LNCAP (cell line): ENCODE measurements at regions not wholly inside any gene's neighbourhood (a gene's known extent, or its start where the extent isn't known, plus 50 kb on each side); places are given as distances from the start of the nearest gene placed in this dataset.

Source experiments
- TF ChIP-seq, protein P1 (sequence below): fragments of 450-650 bp; IDR thresholded peaks from 2 replicates; pipeline ENCODE4 v1.5.1; 2017; ENCODE audit warnings: mild to moderate bottlenecking

GRCh38 chr10:105769248-105770184 lies 1128.4 kb downstream of the SORCS3 start:
- TF ChIP-seq, protein P1, sequence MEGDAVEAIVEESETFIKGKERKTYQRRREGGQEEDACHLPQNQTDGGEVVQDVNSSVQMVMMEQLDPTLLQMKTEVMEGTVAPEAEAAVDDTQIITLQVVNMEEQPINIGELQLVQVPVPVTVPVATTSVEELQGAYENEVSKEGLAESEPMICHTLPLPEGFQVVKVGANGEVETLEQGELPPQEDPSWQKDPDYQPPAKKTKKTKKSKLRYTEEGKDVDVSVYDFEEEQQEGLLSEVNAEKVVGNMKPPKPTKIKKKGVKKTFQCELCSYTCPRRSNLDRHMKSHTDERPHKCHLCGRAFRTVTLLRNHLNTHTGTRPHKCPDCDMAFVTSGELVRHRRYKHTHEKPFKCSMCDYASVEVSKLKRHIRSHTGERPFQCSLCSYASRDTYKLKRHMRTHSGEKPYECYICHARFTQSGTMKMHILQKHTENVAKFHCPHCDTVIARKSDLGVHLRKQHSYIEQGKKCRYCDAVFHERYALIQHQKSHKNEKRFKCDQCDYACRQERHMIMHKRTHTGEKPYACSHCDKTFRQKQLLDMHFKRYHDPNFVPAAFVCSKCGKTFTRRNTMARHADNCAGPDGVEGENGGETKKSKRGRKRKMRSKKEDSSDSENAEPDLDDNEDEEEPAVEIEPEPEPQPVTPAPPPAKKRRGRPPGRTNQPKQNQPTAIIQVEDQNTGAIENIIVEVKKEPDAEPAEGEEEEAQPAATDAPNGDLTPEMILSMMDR, result no peak

DNA sequence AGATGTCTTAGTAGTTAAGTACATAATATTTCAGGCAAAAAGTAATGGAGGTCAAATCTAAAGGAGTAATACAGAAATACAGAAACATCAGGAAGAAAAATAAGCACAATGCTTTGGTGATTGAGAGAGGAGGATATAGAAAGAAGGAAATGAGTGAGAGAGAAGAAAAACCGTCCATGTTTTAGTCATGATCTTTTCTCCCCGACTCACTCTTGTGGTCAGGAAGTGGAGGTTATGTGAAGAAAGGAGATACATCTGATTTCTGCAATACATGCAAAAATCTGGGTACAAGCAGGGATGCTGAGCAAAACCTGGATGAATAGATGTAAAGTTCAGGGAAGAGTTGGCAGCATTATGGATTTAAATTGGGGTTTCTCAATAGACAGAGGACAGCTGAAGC lies 1122.5 kb downstream of the SORCS3 start:
- TF ChIP-seq, protein P1, result no peak

GRCh38 chr10:105761576-105762260 lies 1120.6 kb downstream of the SORCS3 start:
- TF ChIP-seq, protein P1, result no peak

- TF ChIP-seq, protein P1, result no peak
These were observed 1118.6 kb downstream of the SORCS3 start for GRCh38 chr10:105759669-105760068.

DNA sequence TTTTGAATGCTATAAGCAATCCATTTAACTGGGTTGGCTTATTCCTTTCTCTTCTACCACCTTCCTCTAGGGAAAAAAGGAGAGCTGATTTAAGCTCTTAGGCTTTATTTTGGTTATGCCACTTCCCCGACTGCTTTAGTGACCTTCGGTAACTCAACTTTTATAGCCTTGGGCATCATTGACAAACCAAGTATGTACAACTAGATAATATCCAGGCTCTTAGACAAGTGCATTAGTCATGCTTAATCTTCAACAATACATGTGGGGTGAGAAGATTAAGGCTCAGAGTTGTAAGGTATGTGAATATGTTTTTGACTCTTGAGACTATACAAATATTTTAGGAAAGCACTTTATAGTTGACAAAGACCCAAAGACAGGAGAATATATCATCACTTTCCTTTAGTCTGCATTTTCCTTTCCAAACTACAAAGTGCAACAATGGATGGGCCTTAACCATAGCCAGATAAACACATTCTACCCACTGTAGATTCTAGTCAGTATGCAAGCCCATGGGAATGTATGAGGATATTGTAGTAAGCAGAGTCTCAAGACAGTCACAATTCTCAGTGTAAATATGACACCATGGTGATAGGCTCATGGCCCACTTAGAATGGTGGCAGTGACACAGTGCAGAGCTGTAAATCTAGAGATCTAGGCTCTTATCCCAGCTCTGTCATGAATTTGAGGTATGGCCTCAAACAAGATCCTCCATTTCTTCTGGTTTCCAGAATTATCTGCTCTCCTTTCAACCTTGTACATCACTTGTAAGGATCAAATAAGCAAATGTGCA lies 1117.3 kb downstream of the SORCS3 start:
- TF ChIP-seq, protein P1, result no peak

DNA sequence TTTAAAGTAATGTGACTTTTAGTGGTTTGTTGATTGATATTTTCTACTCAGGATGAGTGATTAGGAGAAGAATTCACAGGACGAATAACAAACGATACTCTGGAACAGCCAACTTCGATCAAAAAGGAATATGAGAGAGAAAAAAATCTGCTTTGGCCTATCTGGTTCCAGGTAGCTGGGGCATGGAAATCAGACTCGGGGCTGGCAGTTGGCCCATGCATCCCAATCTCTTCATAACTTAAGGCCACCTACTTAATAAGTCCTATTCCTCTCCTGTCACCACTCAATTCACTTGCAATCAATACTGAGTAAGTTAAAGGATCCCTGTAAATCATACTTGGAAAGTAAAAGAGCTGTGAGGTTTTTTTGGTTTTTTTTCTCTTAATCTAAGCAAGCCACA lies 1116.2 kb downstream of the SORCS3 start:
- TF ChIP-seq, protein P1, result no peak

DNA sequence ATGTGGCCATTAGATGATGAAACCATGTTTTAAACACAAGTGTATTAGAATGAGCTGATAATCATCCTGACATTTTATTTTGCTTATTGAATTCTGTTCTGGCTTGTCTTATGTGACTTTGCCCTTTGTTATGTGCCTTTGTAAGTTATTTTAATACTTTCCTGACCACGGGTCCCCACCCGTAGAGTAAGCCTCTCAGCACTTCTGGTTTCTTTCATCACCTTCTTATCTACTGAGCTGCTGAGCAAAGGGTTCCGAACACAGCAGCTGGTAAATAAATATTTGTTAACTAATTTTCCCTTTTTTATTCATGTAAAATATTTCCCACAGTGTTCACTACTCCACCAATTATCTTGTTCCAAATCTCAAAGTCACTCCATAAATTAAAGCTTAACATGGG lies 1115.3 kb downstream of the SORCS3 start:
- TF ChIP-seq, protein P1, result no peak
